Fibroblast of villous mesenchyme (primary cell): ENCODE measurements at regions not wholly inside any gene's neighbourhood (a gene's known extent, or its start where the extent isn't known, plus 50 kb on each side); places are given as distances from the start of the nearest gene placed in this dataset.

Source experiments
- DNase-seq: peaks from one replicate; pipeline ENCODE4 v3.0.0-alpha.2; 2010; ENCODE audit warnings: low read depth
- H3K4me3 ChIP-seq: 2 replicates; pipeline ENCODE4 v1.5.1; 2011; ENCODE audit warnings: low read depth, mild to moderate bottlenecking, low read length
- TF ChIP-seq, protein P1 (sequence below): IDR thresholded peaks from 2 replicates; pipeline ENCODE4 v1.5.1; 2012; ENCODE audit warnings: low read depth, mild to moderate bottlenecking, low read length; ENCODE audit not compliant: insufficient read depth

DNA sequence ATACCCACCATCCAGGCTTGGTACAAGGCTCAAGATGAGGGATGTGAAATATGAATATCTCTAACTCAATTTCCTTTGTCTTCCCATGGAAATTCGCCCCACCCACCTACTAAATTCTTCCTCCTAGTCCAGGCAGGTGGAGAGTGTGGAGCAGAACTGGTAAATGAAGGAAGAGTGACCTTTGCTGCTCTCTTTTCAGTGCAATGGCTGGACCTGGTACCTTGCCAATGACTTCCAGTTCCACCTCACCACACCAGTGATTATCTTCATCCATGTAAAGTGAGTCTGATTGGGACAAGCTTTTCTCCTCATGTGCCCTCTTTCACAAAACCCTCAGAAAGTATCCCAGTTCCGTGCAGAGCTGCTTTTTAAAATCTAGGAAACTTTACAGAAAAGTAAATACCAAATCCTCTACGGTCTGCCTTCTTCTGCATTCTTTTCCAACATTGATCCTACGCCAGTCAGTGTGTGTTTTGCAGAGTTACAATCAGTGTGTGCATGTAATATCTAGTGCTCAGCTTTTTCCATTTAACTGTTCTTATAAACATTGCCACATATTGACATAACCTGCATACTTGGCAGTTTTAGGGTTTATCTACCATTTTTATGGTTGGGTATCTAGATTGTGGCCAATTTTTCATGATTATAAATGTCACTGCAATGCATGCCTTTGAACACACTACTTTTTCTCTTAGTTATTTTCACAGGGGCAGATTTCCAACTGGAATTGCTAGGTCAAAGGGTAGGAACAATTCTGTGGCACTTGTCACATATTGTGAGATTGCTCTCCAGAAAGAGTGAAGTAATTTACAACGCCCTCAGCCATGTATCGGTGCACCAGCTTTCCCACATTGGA lies 86.5 kb upstream of the SEC11C start:
- peak; percentile 87 for DNase-seq
- TF ChIP-seq, protein P1, sequence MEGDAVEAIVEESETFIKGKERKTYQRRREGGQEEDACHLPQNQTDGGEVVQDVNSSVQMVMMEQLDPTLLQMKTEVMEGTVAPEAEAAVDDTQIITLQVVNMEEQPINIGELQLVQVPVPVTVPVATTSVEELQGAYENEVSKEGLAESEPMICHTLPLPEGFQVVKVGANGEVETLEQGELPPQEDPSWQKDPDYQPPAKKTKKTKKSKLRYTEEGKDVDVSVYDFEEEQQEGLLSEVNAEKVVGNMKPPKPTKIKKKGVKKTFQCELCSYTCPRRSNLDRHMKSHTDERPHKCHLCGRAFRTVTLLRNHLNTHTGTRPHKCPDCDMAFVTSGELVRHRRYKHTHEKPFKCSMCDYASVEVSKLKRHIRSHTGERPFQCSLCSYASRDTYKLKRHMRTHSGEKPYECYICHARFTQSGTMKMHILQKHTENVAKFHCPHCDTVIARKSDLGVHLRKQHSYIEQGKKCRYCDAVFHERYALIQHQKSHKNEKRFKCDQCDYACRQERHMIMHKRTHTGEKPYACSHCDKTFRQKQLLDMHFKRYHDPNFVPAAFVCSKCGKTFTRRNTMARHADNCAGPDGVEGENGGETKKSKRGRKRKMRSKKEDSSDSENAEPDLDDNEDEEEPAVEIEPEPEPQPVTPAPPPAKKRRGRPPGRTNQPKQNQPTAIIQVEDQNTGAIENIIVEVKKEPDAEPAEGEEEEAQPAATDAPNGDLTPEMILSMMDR: no peak
- no peak overlapping the region for H3K4me3 ChIP-seq

DNA sequence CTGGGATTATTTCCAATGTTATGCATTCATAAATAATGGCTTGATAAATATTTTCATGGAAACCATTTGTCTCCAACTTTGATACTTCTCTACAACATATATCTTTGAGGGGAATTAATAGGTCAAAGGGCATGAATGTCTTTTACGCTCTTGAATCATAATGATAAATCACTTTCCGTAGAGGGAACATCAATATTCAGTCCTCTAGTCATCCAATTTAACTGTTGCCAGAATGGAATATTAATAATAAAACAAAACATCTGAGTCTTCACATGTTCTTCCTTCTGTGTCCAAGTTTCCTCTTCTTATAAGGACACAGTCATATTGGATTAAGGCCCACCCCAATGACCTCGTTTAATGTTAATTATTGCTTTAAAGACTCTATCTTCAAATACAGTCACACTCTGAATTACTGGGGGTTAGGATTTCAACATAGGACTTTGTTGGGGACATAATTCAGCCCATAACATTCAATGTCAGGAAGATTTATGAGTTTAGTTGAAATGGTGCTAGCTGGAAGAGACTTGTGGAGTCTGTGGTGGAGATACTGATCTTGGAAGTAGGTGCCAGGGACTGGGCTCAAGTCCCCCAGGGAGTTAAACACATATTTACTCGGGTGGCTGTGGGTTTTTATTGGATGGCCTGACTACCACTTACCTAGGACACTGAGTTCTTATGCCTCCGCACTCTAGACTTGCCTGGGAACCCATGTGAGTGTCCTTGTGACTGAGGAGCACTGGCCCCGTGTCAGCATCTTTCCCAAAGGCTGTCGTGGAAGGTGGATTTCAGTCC lies 85.0 kb upstream of the SEC11C start:
- DNase-seq: peak; percentile 67
- no peak overlapping the region for H3K4me3 ChIP-seq
- TF ChIP-seq, protein P1: no peak

DNA sequence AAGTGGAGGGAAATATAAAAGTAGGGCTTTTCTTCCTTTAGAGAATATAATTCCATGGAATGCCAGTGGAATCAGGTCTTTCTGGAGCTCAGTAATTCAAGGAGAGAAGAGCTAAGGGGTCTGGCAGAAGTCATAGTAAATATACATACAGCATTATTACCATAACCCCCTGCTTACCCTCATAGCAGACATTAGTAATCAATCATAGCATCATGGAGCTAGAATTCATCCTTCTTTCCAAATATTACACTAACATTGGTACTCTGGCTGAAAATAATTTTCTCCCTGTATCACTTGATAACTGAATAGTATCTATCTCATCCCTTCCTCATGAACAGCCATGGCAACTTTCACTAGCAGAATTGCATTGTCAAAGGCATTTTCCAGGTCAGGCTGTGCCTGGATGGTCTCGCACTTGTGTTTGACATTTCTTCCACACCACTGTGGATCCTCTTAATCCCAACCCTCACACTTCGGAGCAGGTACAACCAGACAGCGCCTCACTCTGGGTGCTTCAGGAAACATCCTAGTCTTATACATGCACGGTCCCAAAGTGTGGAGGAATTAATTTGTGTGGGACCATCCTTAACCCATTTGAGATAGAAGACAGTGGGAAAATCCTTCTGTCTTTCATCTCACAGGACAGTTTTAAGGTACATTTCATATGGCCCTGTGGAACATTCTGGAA lies 84.2 kb upstream of the SEC11C start:
- no peak for DNase-seq
- H3K4me3 ChIP-seq: no peak overlapping the region
- TF ChIP-seq, protein P1: peak; percentile 26

DNA sequence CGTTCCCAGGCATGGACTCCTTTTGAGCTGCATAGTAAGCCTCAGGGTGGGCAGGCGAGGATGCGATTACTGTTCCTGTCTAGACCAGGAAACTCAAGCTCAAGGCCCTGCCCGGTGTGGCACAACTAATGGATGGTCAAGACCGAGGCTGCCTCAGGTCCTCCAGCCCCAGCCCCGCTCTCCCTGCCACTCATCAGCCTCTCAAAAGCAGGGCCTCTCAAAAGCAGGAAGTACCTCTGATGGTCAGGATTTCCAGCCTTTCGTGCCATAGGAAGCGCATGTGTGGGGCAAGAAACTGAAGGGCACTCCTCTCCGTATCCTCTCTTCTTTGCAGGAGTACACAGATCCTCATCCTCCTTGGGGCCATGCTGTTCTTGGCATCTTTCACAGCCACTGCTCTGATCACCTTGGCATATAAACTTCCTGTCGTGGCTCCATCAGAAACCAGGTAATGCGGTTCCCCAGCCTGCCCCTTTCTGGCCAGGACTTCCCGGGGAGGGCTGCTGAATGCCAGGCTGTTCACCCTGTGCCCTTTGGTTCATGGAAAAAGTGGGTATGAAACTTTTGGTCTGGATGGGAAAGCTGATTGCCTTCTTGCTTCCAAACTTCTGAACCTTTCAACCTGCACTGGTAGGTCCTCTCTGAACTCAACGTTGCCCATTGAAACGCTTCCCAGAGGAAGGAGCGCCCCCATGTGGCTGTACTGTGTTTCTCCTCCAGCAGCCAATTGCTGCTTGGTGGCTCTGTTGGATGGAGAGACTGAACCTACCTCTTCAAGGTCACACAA lies 82.8 kb upstream of the SEC11C start:
- peak; percentile 68 for DNase-seq
- no peak overlapping the region for H3K4me3 ChIP-seq
- TF ChIP-seq, protein P1: peak; percentile 78

DNA sequence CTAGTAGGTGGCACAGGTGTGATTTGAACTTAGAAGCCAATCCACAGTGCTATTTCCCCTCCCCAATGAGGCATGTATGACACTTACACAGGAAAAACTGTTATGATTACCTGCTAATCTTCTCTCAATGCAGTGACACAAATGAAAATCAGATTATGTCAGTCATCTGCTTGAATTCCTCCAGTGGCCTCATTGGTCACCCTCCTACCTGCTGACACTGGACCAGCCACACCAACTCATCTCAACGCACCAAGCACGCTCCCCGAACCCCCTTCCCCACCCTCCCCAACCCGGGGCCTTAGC lies 82.2 kb upstream of the SEC11C start:
- no peak overlapping the region for H3K4me3 ChIP-seq
- TF ChIP-seq, protein P1: no peak
- no peak for DNase-seq

DNA sequence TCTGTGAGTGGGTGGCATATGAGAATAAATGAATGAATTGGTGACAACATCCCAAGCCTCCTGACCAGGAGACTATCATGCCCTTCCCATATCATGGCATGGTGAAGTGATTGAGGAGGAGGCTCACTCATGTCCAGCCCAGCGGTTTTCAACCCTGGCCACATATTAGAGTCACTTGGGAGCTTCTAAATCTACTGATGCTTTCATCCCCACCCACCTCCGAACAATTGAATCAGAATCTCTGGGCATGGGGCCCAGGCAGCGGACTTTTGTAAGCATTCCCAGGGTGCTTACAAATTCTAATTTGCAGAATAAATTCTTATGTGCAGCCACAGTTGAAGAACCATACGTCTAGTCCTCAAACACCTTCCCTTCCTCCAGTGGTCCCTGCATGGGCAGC lies 81.7 kb upstream of the SEC11C start:
- no peak for DNase-seq
- no peak overlapping the region for H3K4me3 ChIP-seq

More for the DNA sequence above, 81.7 kb upstream of the SEC11C start:
- TF ChIP-seq, protein P1: no peak
